RWPE2 (cell line): ENCODE measurements at regions not wholly inside any gene's neighbourhood (a gene's known extent, or its start where the extent isn't known, plus 50 kb on each side); places are given as distances from the start of the nearest gene placed in this dataset.
A peak's percentile ranks its signal among the peaks of the same experiment; 100 is the strongest.

Experiments
- ATAC-seq: fragments of 200-7000 bp; cut with Tn5 transposase; 3 replicates; pipeline ENCODE4 v1.9.1; 2021; ENCODE audit warnings: low read depth
- DNase-seq: peaks from one replicate; pipeline ENCODE4 v3.0.0-alpha.2; 2020; ENCODE audit warnings: low spot score
- H3K27ac ChIP-seq: fragments of 450-650 bp; 2 replicates; pipeline ENCODE4 v1.5.1; 2017; ENCODE audit warnings: mild to moderate bottlenecking; ENCODE audit not compliant: poor library complexity, severe bottlenecking
- H3K27me3 ChIP-seq: fragments of 250-450 bp; sonication (Bioruptor Pico); 2 replicates; pipeline ENCODE4 v1.5.1; 2021; ENCODE audit warnings: mild to moderate bottlenecking, moderate library complexity; ENCODE audit not compliant: insufficient read depth, poor library complexity, severe bottlenecking
- H3K36me3 ChIP-seq: fragments of 250-450 bp; sonication (Bioruptor Pico); 2 replicates; pipeline ENCODE4 v1.5.1; 2020; ENCODE audit warnings: low read depth, mild to moderate bottlenecking, moderate library complexity
- H3K4me1 ChIP-seq: fragments of 250-450 bp; sonication (Bioruptor Pico); 2 replicates; pipeline ENCODE4 v1.5.1; 2021; ENCODE audit warnings: mild to moderate bottlenecking, moderate library complexity; ENCODE audit not compliant: insufficient read depth, poor library complexity, severe bottlenecking
- H3K4me3 ChIP-seq: fragments of 250-450 bp; sonication (Bioruptor Pico); 2 replicates; pipeline ENCODE4 v1.5.1; 2021; ENCODE audit warnings: mild to moderate bottlenecking, moderate library complexity; ENCODE audit not compliant: severe bottlenecking
- H3K9me3 ChIP-seq: fragments of 250-450 bp; sonication (Bioruptor Pico); 2 replicates; pipeline ENCODE4 v1.5.1; 2021; ENCODE audit warnings: mild to moderate bottlenecking, moderate library complexity; ENCODE audit not compliant: severe bottlenecking
- TF ChIP-seq, protein P1 (sequence below): fragments of 450-650 bp; IDR thresholded peaks from one replicate; pipeline ENCODE4 v1.5.1; 2017; ENCODE audit warnings: mild to moderate bottlenecking, moderate library complexity; ENCODE audit not compliant: poor library complexity, severe bottlenecking

DNA sequence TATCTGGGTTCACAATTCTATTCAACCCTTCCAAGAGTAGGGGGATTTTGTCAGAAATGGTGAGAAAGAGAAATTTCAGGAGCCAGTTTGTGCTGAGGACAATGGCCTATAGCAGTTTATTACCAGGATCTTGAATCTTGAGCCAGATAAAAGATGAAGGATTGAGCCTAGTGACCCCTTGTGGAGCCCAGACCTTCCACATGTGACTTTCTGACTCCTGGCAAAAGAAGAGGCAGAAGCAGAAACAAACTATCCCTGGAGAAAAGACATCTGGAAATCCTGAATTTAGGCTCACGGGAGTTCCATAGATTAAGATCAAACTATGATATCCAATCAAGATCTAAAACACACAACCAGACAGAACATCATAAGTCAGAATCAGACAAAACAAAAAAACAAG, 60.9 kb upstream of the CHRM2 start:
- H3K9me3 ChIP-seq = no peaks in the 10 kb centered on the region
- no peaks in the 10 kb centered on the region for H3K36me3 ChIP-seq
- no peak overlapping the region for H3K4me3 ChIP-seq
- H3K27me3 ChIP-seq = no peaks in the 10 kb centered on the region
- TF ChIP-seq, protein P1, sequence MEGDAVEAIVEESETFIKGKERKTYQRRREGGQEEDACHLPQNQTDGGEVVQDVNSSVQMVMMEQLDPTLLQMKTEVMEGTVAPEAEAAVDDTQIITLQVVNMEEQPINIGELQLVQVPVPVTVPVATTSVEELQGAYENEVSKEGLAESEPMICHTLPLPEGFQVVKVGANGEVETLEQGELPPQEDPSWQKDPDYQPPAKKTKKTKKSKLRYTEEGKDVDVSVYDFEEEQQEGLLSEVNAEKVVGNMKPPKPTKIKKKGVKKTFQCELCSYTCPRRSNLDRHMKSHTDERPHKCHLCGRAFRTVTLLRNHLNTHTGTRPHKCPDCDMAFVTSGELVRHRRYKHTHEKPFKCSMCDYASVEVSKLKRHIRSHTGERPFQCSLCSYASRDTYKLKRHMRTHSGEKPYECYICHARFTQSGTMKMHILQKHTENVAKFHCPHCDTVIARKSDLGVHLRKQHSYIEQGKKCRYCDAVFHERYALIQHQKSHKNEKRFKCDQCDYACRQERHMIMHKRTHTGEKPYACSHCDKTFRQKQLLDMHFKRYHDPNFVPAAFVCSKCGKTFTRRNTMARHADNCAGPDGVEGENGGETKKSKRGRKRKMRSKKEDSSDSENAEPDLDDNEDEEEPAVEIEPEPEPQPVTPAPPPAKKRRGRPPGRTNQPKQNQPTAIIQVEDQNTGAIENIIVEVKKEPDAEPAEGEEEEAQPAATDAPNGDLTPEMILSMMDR = no peak
- DNase-seq (no peak), ATAC-seq (no peak)
- no peak overlapping the region for H3K27ac ChIP-seq
- no peaks in the 10 kb centered on the region for H3K4me1 ChIP-seq

DNA sequence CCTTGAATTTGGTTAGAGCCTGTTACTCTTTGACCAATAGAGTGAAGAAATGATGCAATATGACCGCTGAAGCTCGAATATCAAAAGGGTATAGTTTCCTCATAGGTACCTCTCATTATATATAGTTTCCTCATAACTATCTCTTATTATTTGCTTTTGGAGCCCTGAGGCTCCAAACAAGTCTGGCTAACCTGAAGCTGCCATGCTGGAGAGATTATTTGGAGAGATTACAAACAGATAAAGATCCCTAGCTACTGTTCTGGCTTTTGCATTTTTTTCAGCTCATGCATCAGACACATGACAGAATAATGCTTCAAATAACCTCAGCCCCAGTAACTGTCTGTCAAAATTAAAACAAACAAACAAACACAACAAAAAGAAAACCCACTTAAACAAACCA, 65.4 kb upstream of the CHRM2 start:
- H3K36me3 ChIP-seq = no peaks in the 10 kb centered on the region
- no peak for ATAC-seq
- no peaks in the 10 kb centered on the region for H3K27me3 ChIP-seq

DNA sequence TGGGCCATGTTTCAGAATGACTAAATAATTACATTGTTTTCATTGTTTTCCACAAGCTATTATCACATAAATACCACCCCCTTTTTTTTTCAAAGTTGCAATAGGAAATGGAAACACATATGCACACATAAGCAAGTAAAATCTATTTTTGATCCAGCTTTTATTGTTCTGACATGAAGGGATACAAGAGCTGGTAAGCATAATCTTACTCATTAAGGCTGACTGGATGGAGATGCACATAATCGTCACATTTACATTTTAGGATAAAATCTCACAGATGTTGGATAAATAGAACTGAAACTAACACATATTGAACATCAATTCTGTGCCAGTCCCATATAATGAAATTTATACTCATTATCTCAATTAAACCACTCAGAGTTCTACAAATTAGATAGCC, 84.5 kb upstream of the CHRM2 start:
- H3K27ac ChIP-seq = no peak overlapping the region
- no peaks in the 10 kb centered on the region for H3K36me3 ChIP-seq
- no peak overlapping the region for H3K4me3 ChIP-seq
- ATAC-seq (no peak), DNase-seq (no peak)
- H3K9me3 ChIP-seq = no peaks in the 10 kb centered on the region
- TF ChIP-seq, protein P1 = no peak
- H3K27me3 ChIP-seq = no peaks in the 10 kb centered on the region
- no peaks in the 10 kb centered on the region for H3K4me1 ChIP-seq

More for the DNA sequence above, 65.4 kb upstream of the CHRM2 start:
- DNase-seq = no peak
- TF ChIP-seq, protein P1 = no peak
- H3K4me3 ChIP-seq = no peak overlapping the region
- no peaks in the 10 kb centered on the region for H3K4me1 ChIP-seq
- no peaks in the 10 kb centered on the region for H3K9me3 ChIP-seq
- no peak overlapping the region for H3K27ac ChIP-seq

DNA sequence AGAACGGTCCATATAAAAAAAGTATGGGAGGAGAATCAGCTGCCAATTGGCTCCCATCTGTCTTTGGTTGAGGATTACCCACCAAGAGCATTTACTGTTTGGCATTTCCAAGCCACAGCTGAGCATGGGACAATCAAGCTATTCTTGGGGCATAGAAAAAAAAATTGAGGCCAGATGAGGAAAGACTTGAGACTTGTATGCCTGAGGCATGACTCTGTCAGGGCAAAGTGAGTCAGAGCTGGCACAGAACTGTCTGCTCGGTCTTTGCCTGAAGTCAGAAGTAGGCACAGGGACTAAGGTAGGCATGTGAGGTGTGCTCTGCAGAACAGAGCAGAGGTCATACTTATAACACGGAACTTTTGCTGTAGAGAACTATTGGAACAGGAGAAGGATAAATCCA, 126.5 kb upstream of the CHRM2 start:
- Histone ChIP-seq H3K9me3 (no peaks in the 10 kb centered on the region), H3K4me3 (no peak overlapping the region), H3K27ac (no peak overlapping the region), H3K4me1 (no peaks in the 10 kb centered on the region), H3K36me3 (no peaks in the 10 kb centered on the region), H3K27me3 (no peaks in the 10 kb centered on the region)
- ATAC-seq = peak; percentile 41; the same call in 1 of the 3 replicates
- no peak for DNase-seq
- TF ChIP-seq, protein P1 = no peak

DNA sequence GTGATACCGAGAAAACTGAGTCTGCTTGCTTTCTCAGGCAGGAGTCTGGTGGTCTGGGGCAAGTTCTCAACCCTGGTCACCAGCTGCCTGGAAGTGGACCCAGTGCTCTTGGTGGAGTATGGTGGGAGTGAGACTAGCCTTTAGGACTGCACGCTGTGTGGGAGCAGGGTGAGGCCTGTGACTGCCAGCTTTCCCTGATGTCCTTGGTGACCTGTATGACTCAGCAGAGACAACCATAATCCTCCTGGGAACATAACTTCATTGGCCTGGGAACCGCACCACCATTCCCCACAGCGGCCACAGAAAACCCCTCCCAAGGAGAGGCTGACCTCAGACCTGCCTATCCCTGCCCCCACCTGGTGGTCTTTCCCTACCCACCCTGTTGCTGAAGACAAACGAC, 139.5 kb upstream of the CHRM2 start:
- TF ChIP-seq, protein P1 = no peak
- ATAC-seq = no peak
- DNase-seq = no peak
- Histone ChIP-seq H3K4me3 (no peak overlapping the region), H3K27ac (no peak overlapping the region), H3K9me3 (no peaks in the 10 kb centered on the region), H3K27me3 (no peaks in the 10 kb centered on the region), H3K4me1 (no peaks in the 10 kb centered on the region), H3K36me3 (no peaks in the 10 kb centered on the region)
